Gastrocnemius medialis (tissue), 4 donors: ENCODE measurements at regions not wholly inside any gene's neighbourhood (a gene's known extent, or its start where the extent isn't known, plus 50 kb on each side); places are given as distances from the start of the nearest gene placed in this dataset.

Experiments
- ATAC-seq, 2 donors: fragments of 150-250 bp; one replicate each; pipeline ENCODE4 v1.9.1; 2016
- DNase-seq, 2 donors: peaks; one replicate each; pipeline ENCODE4 v3.0.0-alpha.2; 2019
- H3K27ac ChIP-seq, 4 donors: fragments of 200-600 bp; sonication (generic); 1 replicate in 1 of 4; 2 replicates in 3 of 4; pipeline ENCODE4 v1.5.1; 2016 to 2018; ENCODE audit warnings: mild to moderate bottlenecking in 2 of 4, moderate library complexity in 1 of 4
- H3K27me3 ChIP-seq, 3 donors: fragments of 200-600 bp; sonication (generic) in 2 of 3; 1 replicate in 1 of 3; 2 replicates in 2 of 3; pipeline versions ENCODE4 v1.5.1 to v1.6.0; 2016 to 2019; ENCODE audit warnings: mild to moderate bottlenecking in 1 of 3, moderate library complexity in 1 of 3
- H3K36me3 ChIP-seq, 2 donors: fragments of 200-600 bp; sonication (generic) in 1 of 2; one replicate each; pipeline ENCODE4 v1.5.1; 2017 to 2018
- H3K4me1 ChIP-seq, 2 donors: fragments of 200-600 bp; sonication (generic) in 1 of 2; one replicate each; pipeline ENCODE4 v1.5.1; 2016 to 2017; ENCODE audit warnings: mild to moderate bottlenecking in 2 of 2
- H3K4me3 ChIP-seq, 4 donors: fragments of 200-600 bp; sonication (generic) in 3 of 4; 1 replicate in 1 of 4; 2 replicates in 3 of 4; pipeline ENCODE4 v1.5.1; 2016 to 2019; ENCODE audit warnings: mild to moderate bottlenecking in 2 of 4
- H3K9me3 ChIP-seq, 3 donors: fragments of 200-600 bp; sonication (generic) in 2 of 3; 1 replicate in 1 of 3; 2 replicates in 2 of 3; pipeline ENCODE4 v1.5.1; 2016 to 2019
- POLR2A ChIP-seq, 2 donors: fragments of 450-650 bp; IDR thresholded peaks; one replicate each; pipeline ENCODE4 v1.6.1; 2017; ENCODE audit warnings: antibody characterized with exemption in 2 of 2, mild to moderate bottlenecking in 2 of 2, moderate library complexity in 2 of 2
- in situ Hi-C, 4 donors: fragments of 200-750 bp; cut with MboI; loops; one replicate each; pipeline versions ENCODE4 v1.15.0 to v1.8.0; 2017; ENCODE audit warnings: low sequenced_read_pairs in 4 of 4
- intact Hi-C: fragments of 100-400 bp; cut with DNase I; formaldehyde crosslinking; loops from one replicate; pipeline ENCODE4 v1.15.1; 2023; ENCODE audit warnings: low total_unique reads
- TF ChIP-seq, protein P1 (sequence below), 5 experiments: fragments of 450-650 bp in 3 of 5; fragments of 200-600 bp in 2 of 5; sonication (generic) in 2 of 5; IDR thresholded peaks in 4 of 5; conservative IDR thresholded peaks in 1 of 5; 1 replicate in 4 of 5; 2 replicates in 1 of 5; pipeline ENCODE4 v1.5.1; 2016 to 2019; ENCODE audit warnings: antibody characterized with exemption in 5 of 5, mild to moderate bottlenecking in 3 of 5, moderate library complexity in 3 of 5

DNA sequence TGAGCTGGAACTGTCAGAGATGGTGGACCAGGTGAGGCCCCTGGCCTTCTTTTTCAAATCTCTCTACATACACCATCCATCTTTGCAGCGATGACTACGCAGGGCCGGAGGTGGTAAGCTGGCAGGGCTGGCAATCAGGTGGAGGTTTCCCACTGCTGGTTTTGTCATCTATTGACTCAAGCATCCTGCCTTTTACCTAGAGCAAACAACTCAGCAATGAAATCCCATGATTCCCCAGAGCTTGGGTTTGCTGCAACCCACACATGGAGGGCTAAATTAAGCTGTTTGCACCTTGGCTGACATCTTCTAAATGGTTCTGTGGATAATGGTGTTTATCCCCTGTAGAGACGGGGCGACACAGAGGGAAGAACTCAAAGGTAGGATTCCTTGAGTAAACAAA is 170.2 kb downstream of the SCP2D1 start:
- Histone ChIP-seq H3K36me3 (no peaks in the 10 kb centered on the region), H3K27me3 (no peaks in the 10 kb centered on the region), H3K27ac (no peak overlapping the region), H3K9me3 (no peaks in the 10 kb centered on the region), H3K4me3 (no peak overlapping the region), H3K4me1 (no peaks in the 10 kb centered on the region)
- TF ChIP-seq POLR2A (IDR thresholded peaks at IDR 0.05) = no peak
- TF ChIP-seq, protein P1, sequence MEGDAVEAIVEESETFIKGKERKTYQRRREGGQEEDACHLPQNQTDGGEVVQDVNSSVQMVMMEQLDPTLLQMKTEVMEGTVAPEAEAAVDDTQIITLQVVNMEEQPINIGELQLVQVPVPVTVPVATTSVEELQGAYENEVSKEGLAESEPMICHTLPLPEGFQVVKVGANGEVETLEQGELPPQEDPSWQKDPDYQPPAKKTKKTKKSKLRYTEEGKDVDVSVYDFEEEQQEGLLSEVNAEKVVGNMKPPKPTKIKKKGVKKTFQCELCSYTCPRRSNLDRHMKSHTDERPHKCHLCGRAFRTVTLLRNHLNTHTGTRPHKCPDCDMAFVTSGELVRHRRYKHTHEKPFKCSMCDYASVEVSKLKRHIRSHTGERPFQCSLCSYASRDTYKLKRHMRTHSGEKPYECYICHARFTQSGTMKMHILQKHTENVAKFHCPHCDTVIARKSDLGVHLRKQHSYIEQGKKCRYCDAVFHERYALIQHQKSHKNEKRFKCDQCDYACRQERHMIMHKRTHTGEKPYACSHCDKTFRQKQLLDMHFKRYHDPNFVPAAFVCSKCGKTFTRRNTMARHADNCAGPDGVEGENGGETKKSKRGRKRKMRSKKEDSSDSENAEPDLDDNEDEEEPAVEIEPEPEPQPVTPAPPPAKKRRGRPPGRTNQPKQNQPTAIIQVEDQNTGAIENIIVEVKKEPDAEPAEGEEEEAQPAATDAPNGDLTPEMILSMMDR (IDR thresholded peaks at IDR 0.05 in 4 of 5, conservative IDR thresholded peaks at IDR 0.05 in 1 of 5) = no peak
- in situ Hi-C loops (no loop called here), intact Hi-C loops (no loop called here)
- no peak for ATAC-seq
- no peak for DNase-seq

- Histone ChIP-seq H3K9me3 (no peaks in the 10 kb centered on the region), H3K4me3 (no peak overlapping the region), H3K27ac (no peak overlapping the region), H3K36me3 (no peaks in the 10 kb centered on the region), H3K27me3 (no peaks in the 10 kb centered on the region), H3K4me1 (no peaks in the 10 kb centered on the region)
- TF ChIP-seq, protein P1 (IDR thresholded peaks at IDR 0.05 in 4 of 5, conservative IDR thresholded peaks at IDR 0.05 in 1 of 5) = no peak
- TF ChIP-seq POLR2A (IDR thresholded peaks at IDR 0.05) = no peak
- ATAC-seq (no peak), DNase-seq (no peak)
- intact Hi-C loops = no loop called here
- in situ Hi-C loops = no loop called here
Observed at GRCh38 chr20:18984238-18985200, 170.9 kb downstream of the SCP2D1 start.

- TF ChIP-seq, protein P1 (IDR thresholded peaks at IDR 0.05 in 4 of 5, conservative IDR thresholded peaks at IDR 0.05 in 1 of 5) = no peak
- TF ChIP-seq POLR2A (IDR thresholded peaks at IDR 0.05) = no peak
- H3K27me3 ChIP-seq = no peaks in the 10 kb centered on the region
- no peaks in the 10 kb centered on the region for H3K4me1 ChIP-seq
- intact Hi-C loops (no loop called here), in situ Hi-C loops (no loop called here)
- no peaks in the 10 kb centered on the region for H3K36me3 ChIP-seq
- no peak overlapping the region for H3K4me3 ChIP-seq
- no peaks in the 10 kb centered on the region for H3K9me3 ChIP-seq
- DNase-seq (no peak), ATAC-seq (no peak)
- H3K27ac ChIP-seq = no peak overlapping the region
Observed at GRCh38 chr20:18985551-18985950, 172.0 kb downstream of the SCP2D1 start.

DNA sequence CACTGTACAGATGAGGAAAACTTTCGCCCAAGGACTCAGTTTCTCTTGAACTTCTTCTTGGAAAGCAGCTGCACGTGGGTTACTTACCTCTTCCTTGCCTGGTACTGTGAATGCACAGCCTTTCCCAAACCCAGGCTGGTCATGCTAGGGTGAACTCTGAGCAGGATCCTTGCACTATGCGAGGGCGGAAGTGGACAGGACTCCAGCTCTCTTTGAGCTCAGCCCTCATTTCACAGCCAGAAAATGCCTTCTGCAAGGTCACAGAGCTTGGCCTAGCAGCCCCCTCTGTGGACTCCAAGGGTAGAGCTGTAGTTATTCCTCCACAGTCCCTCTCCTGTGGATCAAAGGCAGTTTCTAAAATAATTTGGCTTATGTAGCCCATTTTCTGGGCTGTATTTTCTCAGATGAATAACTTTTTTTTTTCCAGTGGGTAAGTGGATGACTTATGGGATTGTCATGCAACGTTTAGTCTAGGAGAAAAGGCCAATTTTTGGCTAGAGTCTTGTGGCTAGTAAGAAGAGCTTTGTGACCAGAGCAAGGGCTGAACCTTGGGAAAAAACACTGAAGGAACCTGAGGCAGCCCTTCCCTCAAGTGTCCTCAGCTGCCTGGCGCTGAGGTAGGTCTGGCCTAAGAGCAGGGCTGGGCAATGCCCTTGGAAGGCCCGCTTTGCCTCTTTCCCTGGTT is 172.7 kb downstream of the SCP2D1 start:
- H3K4me1 ChIP-seq = no peaks in the 10 kb centered on the region
- in situ Hi-C loops (no loop called here), intact Hi-C loops (no loop called here)
- H3K27ac ChIP-seq = peak overlapping the region in 1 of 4 donors; percentile 33
- no peak for TF ChIP-seq POLR2A (IDR thresholded peaks at IDR 0.05)
- TF ChIP-seq, protein P1 (IDR thresholded peaks at IDR 0.05 in 4 of 5, conservative IDR thresholded peaks at IDR 0.05 in 1 of 5) = no peak
- no peaks in the 10 kb centered on the region for H3K27me3 ChIP-seq
- DNase-seq (no peak), ATAC-seq (no peak)
- no peak overlapping the region for H3K4me3 ChIP-seq
- H3K9me3 ChIP-seq = no peaks in the 10 kb centered on the region
- H3K36me3 ChIP-seq = no peaks in the 10 kb centered on the region
